ENCODE measurements at regions not wholly inside any gene's neighbourhood (a gene's known extent, or its start where the extent isn't known, plus 50 kb on each side); places are given as distances from the start of the nearest gene placed in this dataset.

- TF ChIP-seq, protein P1, sequence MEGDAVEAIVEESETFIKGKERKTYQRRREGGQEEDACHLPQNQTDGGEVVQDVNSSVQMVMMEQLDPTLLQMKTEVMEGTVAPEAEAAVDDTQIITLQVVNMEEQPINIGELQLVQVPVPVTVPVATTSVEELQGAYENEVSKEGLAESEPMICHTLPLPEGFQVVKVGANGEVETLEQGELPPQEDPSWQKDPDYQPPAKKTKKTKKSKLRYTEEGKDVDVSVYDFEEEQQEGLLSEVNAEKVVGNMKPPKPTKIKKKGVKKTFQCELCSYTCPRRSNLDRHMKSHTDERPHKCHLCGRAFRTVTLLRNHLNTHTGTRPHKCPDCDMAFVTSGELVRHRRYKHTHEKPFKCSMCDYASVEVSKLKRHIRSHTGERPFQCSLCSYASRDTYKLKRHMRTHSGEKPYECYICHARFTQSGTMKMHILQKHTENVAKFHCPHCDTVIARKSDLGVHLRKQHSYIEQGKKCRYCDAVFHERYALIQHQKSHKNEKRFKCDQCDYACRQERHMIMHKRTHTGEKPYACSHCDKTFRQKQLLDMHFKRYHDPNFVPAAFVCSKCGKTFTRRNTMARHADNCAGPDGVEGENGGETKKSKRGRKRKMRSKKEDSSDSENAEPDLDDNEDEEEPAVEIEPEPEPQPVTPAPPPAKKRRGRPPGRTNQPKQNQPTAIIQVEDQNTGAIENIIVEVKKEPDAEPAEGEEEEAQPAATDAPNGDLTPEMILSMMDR (IDR thresholded peaks at IDR 0.05): no peak
- TF ChIP-seq ZFX (IDR thresholded peaks at IDR 0.05; ENCODE audit: borderline replicate concordance): no peak
Measured at GRCh38 chr15:66651198-66651597, 50.8 kb upstream of the SMAD6 start.

Measured in 22Rv1 (cell line).